Gastroesophageal sphincter (tissue), 4 donors: ENCODE measurements at regions not wholly inside any gene's neighbourhood (a gene's known extent, or its start where the extent isn't known, plus 50 kb on each side); places are given as distances from the start of the nearest gene placed in this dataset.

Experiments
- ATAC-seq: fragments of 150-250 bp; one replicate; pipeline ENCODE4 v1.9.1; 2016; ENCODE audit warnings: mild to moderate bottlenecking, moderate library complexity
- H3K27ac ChIP-seq, 4 donors: fragments of 200-600 bp; sonication (generic) in 3 of 4; 1 replicate in 3 of 4; 2 replicates in 1 of 4; pipeline ENCODE4 v1.5.1; 2016 to 2019
- H3K27me3 ChIP-seq: fragments of 200-600 bp; sonication (generic); one replicate; pipeline ENCODE4 v1.5.1; 2019
- H3K36me3 ChIP-seq, 2 donors: fragments of 200-600 bp; sonication (generic); one replicate each; pipeline ENCODE4 v1.5.1; 2019; ENCODE audit warnings: control low read depth in 1 of 2
- H3K4me1 ChIP-seq, 3 donors: fragments of 200-600 bp; sonication (generic); 1 replicate in 2 of 3; 2 replicates in 1 of 3; pipeline ENCODE4 v1.5.1; 2016 to 2019; ENCODE audit warnings: control low read depth in 2 of 3
- H3K4me3 ChIP-seq, 2 donors: fragments of 200-600 bp; sonication (generic); one replicate each; pipeline ENCODE4 v1.5.1; 2019; ENCODE audit warnings: mild to moderate bottlenecking in 1 of 2, moderate library complexity in 1 of 2
- H3K9me3 ChIP-seq, 3 donors: fragments of 200-600 bp; sonication (generic); one replicate each; pipeline ENCODE4 v1.5.1; 2017 to 2019; ENCODE audit warnings: control low read depth in 2 of 3
- EP300 ChIP-seq: sonication (generic); formaldehyde crosslinking; IDR thresholded peaks from one replicate; pipeline ENCODE4 v1.6.1; 2017; ENCODE audit warnings: antibody characterized with exemption, mild to moderate bottlenecking
- POLR2A ChIP-seq, 2 donors: fragments of 450-650 bp; IDR thresholded peaks; one replicate each; pipeline ENCODE4 v1.6.1; 2017; ENCODE audit warnings: antibody characterized with exemption in 2 of 2, mild to moderate bottlenecking in 2 of 2, moderate library complexity in 1 of 2
- POLR2AphosphoS5 ChIP-seq: sonication (generic); formaldehyde crosslinking; IDR thresholded peaks from one replicate; pipeline ENCODE4 v1.6.1; 2017; ENCODE audit warnings: antibody characterized with exemption
- WGBS, 2 donors: methylation state at CpG; one replicate each; pipeline ENCODE4 v1.1.5; 2018; ENCODE audit warnings: low coverage in 1 of 2; 5-methylcytosine and 5-hydroxymethylcytosine counted together
- TF ChIP-seq, protein P1 (sequence below), 4 experiments: fragments of 200-600 bp in 2 of 4; fragments of 450-650 bp in 2 of 4; sonication (generic) in 1 of 4; IDR thresholded peaks; one replicate each; pipeline ENCODE4 v1.5.1; 2017 to 2019; ENCODE audit warnings: antibody characterized with exemption in 4 of 4, mild to moderate bottlenecking in 2 of 4, moderate library complexity in 2 of 4

- no peak for ATAC-seq
- Histone ChIP-seq H3K27ac (no peak overlapping the region), H3K4me1 (no peaks in the 10 kb centered on the region), H3K9me3 (no peaks in the 10 kb centered on the region), H3K36me3 (no peaks in the 10 kb centered on the region), H3K27me3 (no peaks in the 10 kb centered on the region), H3K4me3 (no peak overlapping the region)
- WGBS, 2 donors = 78 to 87% methylated on average over 1 of the region's 1 CpG
- TF ChIP-seq, protein P1, sequence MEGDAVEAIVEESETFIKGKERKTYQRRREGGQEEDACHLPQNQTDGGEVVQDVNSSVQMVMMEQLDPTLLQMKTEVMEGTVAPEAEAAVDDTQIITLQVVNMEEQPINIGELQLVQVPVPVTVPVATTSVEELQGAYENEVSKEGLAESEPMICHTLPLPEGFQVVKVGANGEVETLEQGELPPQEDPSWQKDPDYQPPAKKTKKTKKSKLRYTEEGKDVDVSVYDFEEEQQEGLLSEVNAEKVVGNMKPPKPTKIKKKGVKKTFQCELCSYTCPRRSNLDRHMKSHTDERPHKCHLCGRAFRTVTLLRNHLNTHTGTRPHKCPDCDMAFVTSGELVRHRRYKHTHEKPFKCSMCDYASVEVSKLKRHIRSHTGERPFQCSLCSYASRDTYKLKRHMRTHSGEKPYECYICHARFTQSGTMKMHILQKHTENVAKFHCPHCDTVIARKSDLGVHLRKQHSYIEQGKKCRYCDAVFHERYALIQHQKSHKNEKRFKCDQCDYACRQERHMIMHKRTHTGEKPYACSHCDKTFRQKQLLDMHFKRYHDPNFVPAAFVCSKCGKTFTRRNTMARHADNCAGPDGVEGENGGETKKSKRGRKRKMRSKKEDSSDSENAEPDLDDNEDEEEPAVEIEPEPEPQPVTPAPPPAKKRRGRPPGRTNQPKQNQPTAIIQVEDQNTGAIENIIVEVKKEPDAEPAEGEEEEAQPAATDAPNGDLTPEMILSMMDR (IDR thresholded peaks at IDR 0.05) = no peak
- TF ChIP-seq POLR2AphosphoS5 (no peak), POLR2A (IDR thresholded peaks at IDR 0.05) (no peak), EP300 (no peak)
Measured at GRCh38 chr7:46545790-46546189, 624.7 kb upstream of the IGFBP3 start.

GRCh38 chr7:46544396-46545008 lies 623.4 kb upstream of the IGFBP3 start:
- Histone ChIP-seq H3K9me3 (no peaks in the 10 kb centered on the region), H3K4me3 (no peak overlapping the region), H3K4me1 (no peaks in the 10 kb centered on the region), H3K27ac (no peak overlapping the region), H3K36me3 (no peaks in the 10 kb centered on the region), H3K27me3 (no peaks in the 10 kb centered on the region)
- no peak for ATAC-seq
- TF ChIP-seq, protein P1 (IDR thresholded peaks at IDR 0.05) = no peak
- TF ChIP-seq POLR2AphosphoS5 (no peak), POLR2A (IDR thresholded peaks at IDR 0.05) (no peak), EP300 (no peak)
- 0 to 8% methylated on average over 2 of the region's 2 CpGs for WGBS, 2 donors

GRCh38 chr7:46542076-46542475 lies 621.0 kb upstream of the IGFBP3 start:
- Histone ChIP-seq H3K9me3 (no peaks in the 10 kb centered on the region), H3K4me3 (no peak overlapping the region), H3K27me3 (no peaks in the 10 kb centered on the region), H3K27ac (no peak overlapping the region), H3K36me3 (no peaks in the 10 kb centered on the region), H3K4me1 (no peaks in the 10 kb centered on the region)
- TF ChIP-seq POLR2A (IDR thresholded peaks at IDR 0.05) = no peak
- TF ChIP-seq POLR2AphosphoS5 = no peak
- TF ChIP-seq, protein P1 (IDR thresholded peaks at IDR 0.05) = no peak
- no peak for TF ChIP-seq EP300
- 89 to 92% methylated on average over 1 of the region's 1 CpG for WGBS, 2 donors
- ATAC-seq = no peak

GRCh38 chr7:46539892-46540483 lies 618.9 kb upstream of the IGFBP3 start:
- no peak for ATAC-seq
- Histone ChIP-seq H3K4me3 (no peak overlapping the region), H3K9me3 (no peaks in the 10 kb centered on the region), H3K36me3 (no peaks in the 10 kb centered on the region), H3K27ac (no peak overlapping the region), H3K27me3 (no peaks in the 10 kb centered on the region), H3K4me1 (no peaks in the 10 kb centered on the region)
- TF ChIP-seq, protein P1 (IDR thresholded peaks at IDR 0.05) = no peak
- TF ChIP-seq POLR2AphosphoS5 (no peak), EP300 (no peak), POLR2A (IDR thresholded peaks at IDR 0.05) (no peak)
- 33 to 60% methylated on average over 1 to 2 of the region's 5 CpGs for WGBS, 2 donors

DNA sequence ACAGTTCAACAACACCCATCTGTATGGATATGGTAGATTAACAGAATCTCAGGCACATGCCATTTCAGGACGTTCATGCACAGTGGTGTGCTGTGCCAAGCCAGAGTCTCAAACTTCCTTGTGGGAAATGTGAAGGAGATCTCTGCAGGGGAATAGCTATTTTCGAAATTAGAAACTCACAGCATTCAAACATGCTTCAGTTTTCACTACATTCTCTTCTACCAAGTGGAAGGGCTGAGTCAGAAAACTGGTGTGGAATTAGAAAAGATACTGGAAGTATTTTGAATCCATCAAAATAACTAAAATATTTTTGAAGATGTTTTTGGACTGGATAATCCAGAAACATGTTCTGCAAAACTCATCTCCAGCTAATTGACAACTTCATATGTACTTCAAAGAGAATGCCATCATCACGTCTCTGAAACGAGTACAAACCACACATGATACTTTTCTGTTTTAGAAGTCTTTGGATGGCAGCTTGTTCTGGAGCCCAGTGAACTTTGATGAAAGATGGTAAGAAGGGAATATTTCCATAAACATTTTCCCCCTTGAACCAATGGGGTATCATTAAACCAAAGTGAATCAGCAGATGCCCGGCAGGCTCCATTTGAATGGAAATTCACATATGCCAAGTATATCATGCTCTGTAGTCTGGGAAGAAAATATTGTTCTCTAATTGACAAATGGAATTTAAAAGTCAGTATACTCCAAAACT lies 616.3 kb upstream of the IGFBP3 start:
- Histone ChIP-seq H3K27ac (no peak overlapping the region), H3K27me3 (no peaks in the 10 kb centered on the region), H3K4me1 (no peaks in the 10 kb centered on the region), H3K4me3 (no peak overlapping the region), H3K9me3 (no peaks in the 10 kb centered on the region), H3K36me3 (no peaks in the 10 kb centered on the region)
- no peak for ATAC-seq
- TF ChIP-seq POLR2AphosphoS5 = no peak
- TF ChIP-seq POLR2A (IDR thresholded peaks at IDR 0.05) = no peak
- TF ChIP-seq, protein P1 (IDR thresholded peaks at IDR 0.05) = no peak
- no peak for TF ChIP-seq EP300
- 53 to 70% methylated on average over 5 of the region's 5 CpGs for WGBS, 2 donors
